K562 (cell line): ENCODE measurements at regions not wholly inside any gene's neighbourhood (a gene's known extent, or its start where the extent isn't known, plus 50 kb on each side); places are given as distances from the start of the nearest gene placed in this dataset.

Source experiments
- ATAC-seq: fragments of 200-7000 bp; cut with Tn5 transposase; 3 replicates; pipeline ENCODE4 v1.9.1; 2020; ENCODE audit warnings: moderate library complexity
- BruUV-seq: library from RNA; stranded (reverse); fragments of 400-500 nt; replicated peaks from 2 replicates; lab custom pipeline; 2021; lab: Mats Ljungman, UMichigan
- CTCF ChIA-PET: fragments of 300-600 bp; formaldehyde crosslinking; extraction: SDS; loops from one replicate; lab custom pipeline; 2021; ENCODE audit warnings: low intra/inter-chr PET ratio; lab: Yijun Ruan, JAX
- POLR2A ChIA-PET: fragments of 300-600, 350-650 bp; sonication (Branson Sonifier 250); formaldehyde crosslinking; extraction: SDS; loops from one replicate; lab custom pipeline; 2021; ENCODE audit warnings: antibody characterized with exemption, inconsistent platforms; lab: Yijun Ruan, JAX
- DNase-seq, 4 experiments: peaks; one replicate each; pipeline versions ENCODE4 v3.0.0 to v3.0.0-alpha.2; 2011 to 2018; ENCODE audit warnings: low spot score in 3 of 4, mixed read lengths in 3 of 4; ENCODE audit errors: extremely low read depth in 1 of 4
- FAIRE-seq: peaks from 2 replicates; lab custom pipeline; 2011; peaks lifted over from hg19 to GRCh38; lab: Jason Lieb, UNC
- H2AFZ ChIP-seq: 2 replicates; pipeline ENCODE4 v1.6.0; 2011; ENCODE audit warnings: low read depth, low read length, control low read depth, inconsistent platforms
- H3K27ac ChIP-seq: fragments of 200-600 bp; 3 replicates; pipeline ENCODE4 v1.8.0; 2011; ENCODE audit warnings: low read depth, mild to moderate bottlenecking, control low read depth, inconsistent platforms, low read length, moderate library complexity, mixed read lengths; ENCODE audit errors: extremely low read depth
- H3K27me3 ChIP-seq, 2 experiments: fragments of 300-600 bp in 1 of 2; 2 replicates in 1 of 2; 3 replicates in 1 of 2; pipeline versions ENCODE4 v1.6.0 to v1.8.0; 2011; ENCODE audit warnings: inconsistent platforms in 2 of 2, low read length in 2 of 2, mild to moderate bottlenecking in 1 of 2, mixed read lengths in 1 of 2, moderate library complexity in 1 of 2; ENCODE audit not compliant: control insufficient read depth in 2 of 2, insufficient read depth in 2 of 2
- H3K36me3 ChIP-seq: fragments of 300-600 bp; 3 replicates; pipeline ENCODE4 v1.8.0; 2011; ENCODE audit warnings: mild to moderate bottlenecking, low read length, inconsistent platforms; ENCODE audit not compliant: control insufficient read depth, insufficient read depth
- H3K4me1 ChIP-seq, 2 experiments: fragments of 200-600 bp in 1 of 2; replicated peaks in 1 of 2; 2 replicates in 1 of 2; 3 replicates in 1 of 2; pipeline versions ENCODE4 v1.5.1 to v1.8.0; 2011; ENCODE audit warnings: inconsistent platforms in 2 of 2, low read length in 2 of 2, mild to moderate bottlenecking in 1 of 2, mixed read lengths in 1 of 2, moderate library complexity in 1 of 2; ENCODE audit not compliant: control insufficient read depth in 2 of 2, insufficient read depth in 2 of 2
- H3K4me2 ChIP-seq: 2 replicates; pipeline ENCODE4 v1.6.1; 2011; ENCODE audit warnings: low read length, control low read depth, inconsistent platforms, mixed read lengths; ENCODE audit not compliant: insufficient read depth
- H3K4me3 ChIP-seq: fragments of 200-600 bp; sonication (generic), shearing (Covaris generic); 2 replicates; pipeline ENCODE4 v1.5.1; 2016; ENCODE audit warnings: control low read depth, inconsistent platforms
- H3K79me2 ChIP-seq: fragments of 200-600 bp; 3 replicates; pipeline ENCODE4 v1.8.0; 2011; ENCODE audit warnings: low read length, inconsistent platforms; ENCODE audit not compliant: control insufficient read depth, insufficient read depth
- H3K9ac ChIP-seq, 2 experiments: 2 replicates each; pipeline versions ENCODE4 v1.6.0 to v1.6.1; 2011; ENCODE audit warnings: low read depth in 2 of 2, low read length in 2 of 2, control low read depth in 1 of 2, inconsistent platforms in 1 of 2, mild to moderate bottlenecking in 1 of 2, mixed read lengths in 1 of 2; ENCODE audit not compliant: insufficient read depth in 1 of 2
- H3K9me1 ChIP-seq: one replicate; pipeline ENCODE4 v1.6.0; 2011; ENCODE audit warnings: inconsistent platforms, mild to moderate bottlenecking, low read length, moderate library complexity; ENCODE audit not compliant: control insufficient read depth, insufficient read depth
- H3K9me3 ChIP-seq: replicated peaks from 2 replicates; pipeline ENCODE4 v1.5.1; 2011; ENCODE audit warnings: low read depth, low read length, inconsistent platforms; ENCODE audit not compliant: control insufficient read depth, insufficient read depth
- H4K20me1 ChIP-seq: replicated peaks from 2 replicates; pipeline ENCODE4 v1.6.1; 2011; ENCODE audit warnings: low read length, inconsistent platforms, mixed read lengths; ENCODE audit not compliant: control insufficient read depth, insufficient read depth
- CSDE1 ChIP-seq, 2 experiments: fragments of 450-650 bp; IDR thresholded peaks; 2 replicates each; pipeline ENCODE4 v1.6.1; 2016; ENCODE audit warnings: mild to moderate bottlenecking in 1 of 2
- PCBP2 ChIP-seq: fragments of 200-400 bp; formaldehyde crosslinking; IDR thresholded peaks from 2 replicates; pipeline ENCODE4 v1.6.1; 2018; ENCODE audit warnings: low read length, low read depth, mild to moderate bottlenecking, moderate library complexity; ENCODE audit not compliant: poor library complexity, severe bottlenecking
- PHB2 ChIP-seq: fragments of 450-650 bp; IDR thresholded peaks from 2 replicates; pipeline ENCODE4 v1.6.1; 2017; ENCODE audit warnings: low read depth
- ZBTB49 ChIP-seq: sonication (generic); formaldehyde crosslinking; IDR thresholded peaks from 2 replicates; pipeline ENCODE4 v1.8.0; 2022; ENCODE audit warnings: missing genetic modification reagents, mild to moderate bottlenecking, borderline replicate concordance
- ZNF175 ChIP-seq: fragments of 200-800 bp; sonication (Bioruptor generic); IDR thresholded peaks from 2 replicates; pipeline ENCODE4 v1.6.1; 2016; ENCODE audit warnings: low read depth, mild to moderate bottlenecking, missing genetic modification characterization, missing compliant biosample characterization
- in situ Hi-C: fragments of 300-500 bp; cut with MboI; formaldehyde crosslinking; loops from 4 replicates; pipeline ENCODE4 v1.15.0; 2018; ENCODE audit warnings: inconsistent platforms, mixed read lengths
- intact Hi-C: fragments of 100-400 bp; cut with micrococcal nuclease; formaldehyde crosslinking; loops from 2 replicates; pipeline ENCODE4 v1.14.2; 2022

DNA sequence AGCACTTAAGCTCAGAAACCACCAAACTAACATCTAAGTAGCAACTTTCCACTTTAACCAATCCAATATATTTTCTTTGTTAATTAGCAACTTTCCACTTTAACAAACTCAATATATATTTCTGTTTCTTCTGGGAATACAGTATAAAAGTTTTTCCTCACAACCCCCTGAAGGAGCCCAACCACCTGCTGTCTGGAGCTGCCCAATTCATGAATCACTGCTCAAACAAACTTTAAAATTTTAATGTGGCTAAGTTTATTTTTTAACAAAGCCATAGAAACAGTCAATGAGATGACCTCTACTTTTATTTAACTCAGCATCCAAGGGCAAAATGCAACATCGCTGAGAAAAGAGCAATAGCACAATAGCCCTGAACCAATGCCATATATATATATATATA is 500.1 kb downstream of the EPM2A start (continued):
- TF ChIP-seq ZBTB49 (no peak), CSDE1 (IDR thresholded peaks at IDR 0.05) (no peak), PHB2 (no peak)
- TF ChIP-seq, all 486 proteins: peak for 0

DNA sequence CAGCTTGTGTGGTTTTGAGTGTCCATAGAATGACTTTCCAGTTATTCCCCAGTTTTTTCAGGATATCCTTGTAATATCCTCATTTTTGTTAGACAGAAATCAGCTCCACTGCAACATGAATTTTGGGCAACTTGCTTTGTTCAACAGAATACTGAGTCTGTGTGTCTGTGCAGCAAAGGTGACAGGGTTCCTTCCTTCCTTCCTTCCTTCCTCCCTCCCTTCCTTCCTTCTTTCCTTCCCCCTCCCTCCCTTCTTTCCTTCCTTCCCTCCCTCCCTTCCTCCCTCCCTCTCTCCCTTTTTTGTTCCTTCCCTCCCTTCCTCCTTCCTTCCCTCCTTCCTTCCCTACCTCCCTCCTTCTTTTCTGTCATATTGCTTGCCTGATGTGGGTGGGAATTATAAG is 496.5 kb downstream of the EPM2A start:
- no peaks in the 10 kb centered on the region for H3K9me1 ChIP-seq
- intact Hi-C loops = no loop called here
- in situ Hi-C loops = no loop called here
- no peaks in the 10 kb centered on the region for H3K4me1 ChIP-seq
- no peak overlapping the region for H3K27ac ChIP-seq
- ChIA-PET POLR2A (no interaction called here), CTCF (no interaction called here)
- no peaks in the 10 kb centered on the region for H3K79me2 ChIP-seq
- no peak overlapping the region for H3K9ac ChIP-seq
- TF ChIP-seq PCBP2 (peak; percentile 53), ZNF175 (no peak)
- FAIRE-seq = no peak
- no peak overlapping the region for H3K4me2 ChIP-seq
- no peak for ATAC-seq
- no TSS peak for BruUV-seq
- H4K20me1 ChIP-seq = no peaks in the 10 kb centered on the region
- H3K4me3 ChIP-seq = no peak overlapping the region
- H3K9me3 ChIP-seq = peaks cover 2% of the 10 kb centered on the region; the same call in 1 of the 2 replicates
- no peak overlapping the region for H2AFZ ChIP-seq
- no peaks in the 10 kb centered on the region for H3K36me3 ChIP-seq
- no peaks in the 10 kb centered on the region for H3K27me3 ChIP-seq
- DNase-seq = no peak
